ENCODE measurements at regions not wholly inside any gene's neighbourhood (a gene's known extent, or its start where the extent isn't known, plus 50 kb on each side); places are given as distances from the start of the nearest gene placed in this dataset.

DNA sequence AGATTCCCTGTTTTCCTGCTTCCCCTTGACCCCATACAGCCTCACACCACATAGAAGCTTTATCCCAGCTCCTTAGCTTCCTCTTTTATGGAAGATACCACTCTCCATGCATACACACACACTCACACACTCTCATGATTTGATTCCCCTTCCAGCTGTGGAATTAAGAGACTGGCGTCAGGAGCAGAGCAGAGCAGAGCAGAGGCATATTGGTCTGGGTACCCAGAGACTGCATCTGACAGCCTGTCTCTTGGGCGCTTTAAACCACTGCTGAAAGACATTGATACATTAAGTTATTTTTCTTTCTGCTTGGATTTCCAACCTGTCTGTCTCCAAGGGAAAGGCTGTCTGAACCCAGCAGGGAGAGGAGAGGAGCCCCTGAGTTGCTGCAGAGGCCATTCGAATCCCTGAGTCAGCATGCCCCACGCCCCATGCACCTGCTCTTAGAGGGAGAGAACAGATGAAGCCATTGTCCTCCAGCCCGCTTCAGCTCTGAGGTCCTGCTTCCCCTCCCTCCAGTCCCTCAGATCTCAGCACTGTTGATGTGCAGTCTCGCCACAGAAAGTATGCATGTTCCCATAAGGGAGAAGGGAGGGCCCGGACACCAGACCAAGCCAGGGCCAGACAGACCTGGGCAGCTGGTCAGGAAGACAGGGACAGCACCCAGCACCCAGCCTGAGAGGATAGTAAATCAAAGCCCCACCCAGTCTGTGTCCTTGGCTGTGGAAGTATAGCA lies 66.7 kb upstream of the GJB5 start:
- TF ChIP-seq, protein P1, sequence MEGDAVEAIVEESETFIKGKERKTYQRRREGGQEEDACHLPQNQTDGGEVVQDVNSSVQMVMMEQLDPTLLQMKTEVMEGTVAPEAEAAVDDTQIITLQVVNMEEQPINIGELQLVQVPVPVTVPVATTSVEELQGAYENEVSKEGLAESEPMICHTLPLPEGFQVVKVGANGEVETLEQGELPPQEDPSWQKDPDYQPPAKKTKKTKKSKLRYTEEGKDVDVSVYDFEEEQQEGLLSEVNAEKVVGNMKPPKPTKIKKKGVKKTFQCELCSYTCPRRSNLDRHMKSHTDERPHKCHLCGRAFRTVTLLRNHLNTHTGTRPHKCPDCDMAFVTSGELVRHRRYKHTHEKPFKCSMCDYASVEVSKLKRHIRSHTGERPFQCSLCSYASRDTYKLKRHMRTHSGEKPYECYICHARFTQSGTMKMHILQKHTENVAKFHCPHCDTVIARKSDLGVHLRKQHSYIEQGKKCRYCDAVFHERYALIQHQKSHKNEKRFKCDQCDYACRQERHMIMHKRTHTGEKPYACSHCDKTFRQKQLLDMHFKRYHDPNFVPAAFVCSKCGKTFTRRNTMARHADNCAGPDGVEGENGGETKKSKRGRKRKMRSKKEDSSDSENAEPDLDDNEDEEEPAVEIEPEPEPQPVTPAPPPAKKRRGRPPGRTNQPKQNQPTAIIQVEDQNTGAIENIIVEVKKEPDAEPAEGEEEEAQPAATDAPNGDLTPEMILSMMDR (optimal IDR thresholded peaks at IDR 0.05 in 1 of 3, IDR thresholded peaks at IDR 0.05 in 1 of 3, conservative IDR thresholded peaks at IDR 0.05 in 1 of 3; ENCODE audit: extremely low read depth in 1 of 3, insufficient read depth in 2 of 3, low read length in 3 of 3) = no peak
- no peak for TF ChIP-seq EZH2 (IDR thresholded peaks at IDR 0.05; ENCODE audit: low read length)
